HG02623 (cell line): ENCODE measurements at regions not wholly inside any gene's neighbourhood (a gene's known extent, or its start where the extent isn't known, plus 50 kb on each side); places are given as distances from the start of the nearest gene placed in this dataset.

ENCODE experiments used
- ATAC-seq: cut with Tn5 transposase; IDR thresholded peaks from one replicate; pipeline ENCODE4 v1.9.1; 2021; ENCODE audit warnings: moderate library complexity; ENCODE audit not compliant: unreplicated experiment

DNA sequence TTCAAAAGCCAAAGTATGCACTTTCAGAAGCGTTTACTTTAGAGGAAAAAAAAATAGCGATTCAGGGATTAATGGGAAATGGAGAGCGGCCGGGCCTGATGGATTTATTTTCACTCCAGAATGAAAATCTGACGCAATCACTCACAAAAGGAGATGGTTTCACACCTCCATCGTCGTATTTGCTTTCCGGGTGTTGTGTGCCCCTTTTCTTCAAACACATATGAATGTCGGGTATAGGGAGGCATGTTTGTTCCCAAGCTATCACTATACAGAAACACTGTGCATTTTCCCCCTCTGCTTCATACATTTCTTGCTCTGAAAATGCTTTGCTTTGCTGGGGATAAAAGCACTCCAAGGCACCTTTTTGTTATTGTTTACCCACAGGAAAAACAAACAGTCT is 562.2 kb upstream of the ZFHX3 start:
- ATAC-seq = no peak

DNA sequence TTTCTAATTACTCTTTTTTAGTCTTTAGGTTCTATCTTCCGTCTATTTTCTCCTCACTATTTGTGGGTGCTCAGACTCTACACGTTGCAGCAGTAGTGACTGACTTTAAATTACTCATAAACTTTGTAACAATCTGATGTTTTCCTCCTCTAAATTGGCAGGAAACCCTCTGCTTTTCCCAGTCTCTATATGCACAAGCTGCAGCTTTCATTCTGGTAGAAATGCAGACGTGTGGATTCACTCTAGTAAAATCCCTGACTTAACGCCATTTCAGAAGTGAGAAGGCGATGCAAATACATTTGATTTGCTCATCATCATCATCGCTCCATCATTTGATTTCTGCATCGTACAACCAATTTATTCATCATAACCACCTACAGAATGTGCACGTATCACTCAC is 561.0 kb upstream of the ZFHX3 start:
- ATAC-seq = no peak

DNA sequence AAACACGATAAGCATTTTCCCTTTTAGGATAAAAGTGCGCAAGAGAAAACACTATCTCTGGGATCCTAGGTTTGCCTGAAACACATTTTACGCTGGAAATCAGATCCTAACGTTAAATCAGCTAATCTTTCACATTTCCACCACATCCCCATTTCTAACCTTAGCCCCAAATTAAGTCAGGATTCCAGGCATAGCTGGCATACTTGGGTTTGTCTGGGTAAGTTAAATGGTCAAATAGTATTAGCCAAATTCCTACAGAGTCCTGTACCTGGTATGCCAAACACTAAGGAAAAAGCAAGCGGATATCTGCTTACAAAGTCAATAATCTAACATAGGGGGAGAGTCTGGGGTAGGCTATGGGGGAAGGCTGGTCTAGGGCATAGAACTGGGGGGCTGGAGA is 557.4 kb upstream of the ZFHX3 start:
- no peak for ATAC-seq

GRCh38 chr16:73601911-73602310 is 554.0 kb upstream of the ZFHX3 start:
- peak; percentile 52 for ATAC-seq

GRCh38 chr16:73599870-73600269 is 551.9 kb upstream of the ZFHX3 start:
- no peak for ATAC-seq

DNA sequence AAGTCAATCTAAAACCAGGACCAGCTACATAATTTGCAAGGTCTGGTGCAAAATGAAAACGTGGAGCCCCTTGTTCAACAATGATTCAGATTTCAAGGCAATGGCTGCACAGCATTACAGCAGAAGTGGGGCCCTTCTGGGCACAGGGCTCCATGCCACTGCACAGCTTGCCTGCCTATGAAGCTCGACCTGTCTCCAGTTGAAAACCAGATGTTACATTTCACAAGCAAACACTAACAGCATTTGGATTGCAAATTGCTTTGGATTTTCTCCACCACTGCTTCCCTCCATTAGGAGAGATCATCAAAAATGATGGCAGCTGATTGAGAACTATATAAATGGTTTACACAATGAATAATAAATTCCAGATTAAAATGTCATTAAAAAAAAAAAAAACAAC is 551.4 kb upstream of the ZFHX3 start:
- ATAC-seq = no peak

GRCh38 chr16:73584157-73584556 is 536.2 kb upstream of the ZFHX3 start:
- no peak for ATAC-seq

GRCh38 chr16:73572135-73572828 is 524.4 kb upstream of the ZFHX3 start:
- ATAC-seq = no peak

DNA sequence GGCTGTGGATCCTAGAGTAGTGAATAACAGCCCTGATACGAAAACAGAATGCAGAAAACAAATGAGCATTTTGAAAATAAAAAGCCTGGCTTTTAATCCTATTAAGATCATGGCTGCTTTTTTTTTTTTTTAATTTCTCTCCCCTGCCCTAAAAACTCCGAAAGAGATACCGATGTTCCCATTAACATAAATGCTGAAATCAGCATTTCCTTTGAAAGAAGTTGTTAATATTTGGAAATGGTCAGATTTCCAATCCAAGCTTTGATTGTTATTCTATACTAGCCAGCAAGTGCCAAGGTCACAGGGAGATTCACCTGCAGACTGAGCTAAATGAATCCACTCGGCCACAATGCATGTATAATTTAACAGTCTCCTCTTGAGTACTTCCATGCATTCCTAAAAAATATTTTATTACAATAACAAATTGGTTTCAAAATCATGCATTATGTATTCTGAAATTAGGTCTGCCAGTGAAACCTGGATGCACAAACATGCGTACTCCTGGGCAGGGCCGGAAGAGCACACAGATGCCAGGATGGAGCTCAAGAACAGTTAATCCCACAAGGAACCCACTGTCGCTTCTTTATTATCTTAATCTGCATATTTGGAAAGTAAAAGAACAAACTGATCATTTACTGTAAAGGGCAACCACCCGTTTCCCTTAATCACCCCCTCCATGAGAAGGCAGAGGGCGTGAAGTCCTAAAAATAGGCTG is 521.5 kb upstream of the ZFHX3 start:
- ATAC-seq = no peak

- no peak for ATAC-seq
Observed at GRCh38 chr16:73568769-73569168, 520.8 kb upstream of the ZFHX3 start.

- ATAC-seq = no peak
Observed at GRCh38 chr16:73565925-73566324, 518.0 kb upstream of the ZFHX3 start.

GRCh38 chr16:73565263-73565662 is 517.3 kb upstream of the ZFHX3 start:
- no peak for ATAC-seq

DNA sequence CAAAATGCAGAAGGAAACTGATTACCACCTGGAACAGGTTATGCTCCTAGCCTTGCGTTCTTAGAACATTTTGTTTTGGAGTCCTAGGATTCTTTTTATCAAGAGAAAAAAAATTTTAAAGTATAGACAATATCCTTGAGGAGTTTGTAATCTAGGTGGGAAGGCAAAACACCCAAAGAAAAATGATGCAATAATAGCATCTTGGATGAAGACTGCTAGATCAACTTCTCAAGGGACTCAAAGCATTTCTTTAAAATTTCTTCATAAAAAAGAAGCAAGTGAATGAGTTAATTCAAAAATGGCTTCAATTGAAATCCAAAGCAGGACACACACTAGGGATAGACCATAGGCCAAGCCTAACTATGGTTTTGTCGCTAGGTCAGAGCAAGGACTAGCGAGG is 515.8 kb upstream of the ZFHX3 start:
- no peak for ATAC-seq

- ATAC-seq = no peak
Observed at GRCh38 chr16:73560497-73560896, 512.6 kb upstream of the ZFHX3 start.

GRCh38 chr16:73558219-73558618 is 510.3 kb upstream of the ZFHX3 start:
- no peak for ATAC-seq

DNA sequence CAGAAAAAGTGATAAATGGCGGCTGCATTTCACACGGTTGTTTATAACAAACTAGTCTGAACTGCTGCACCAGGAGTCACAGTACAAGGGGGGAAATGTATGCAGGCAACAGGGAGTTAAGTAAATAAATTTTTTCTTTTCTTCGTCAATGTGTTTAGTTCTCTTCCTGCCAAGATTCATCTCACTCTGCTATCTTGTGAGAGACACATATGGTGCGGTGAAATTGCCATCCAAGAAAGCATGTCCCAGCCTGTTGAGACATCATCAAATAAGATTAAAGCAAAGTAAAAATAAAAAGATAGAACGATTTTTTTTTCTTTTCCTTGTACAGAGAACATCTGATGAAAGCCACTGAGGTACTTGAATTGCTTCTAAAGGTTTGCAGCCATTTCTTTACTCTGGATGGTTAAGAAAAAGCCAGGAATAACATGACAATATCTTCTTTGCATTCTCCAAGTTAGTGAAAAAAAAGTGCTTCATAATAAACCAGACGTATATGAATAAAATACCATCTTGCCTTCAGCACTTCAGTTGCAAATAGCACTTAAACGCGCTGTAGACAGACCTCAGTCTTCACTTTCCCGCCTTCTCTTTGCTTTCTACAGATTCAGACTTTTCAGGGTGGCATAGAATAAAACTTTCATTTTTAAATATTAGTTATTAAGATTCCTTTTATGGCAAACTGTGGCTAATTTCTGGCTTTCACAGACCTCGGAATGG is 506.2 kb upstream of the ZFHX3 start:
- no peak for ATAC-seq

DNA sequence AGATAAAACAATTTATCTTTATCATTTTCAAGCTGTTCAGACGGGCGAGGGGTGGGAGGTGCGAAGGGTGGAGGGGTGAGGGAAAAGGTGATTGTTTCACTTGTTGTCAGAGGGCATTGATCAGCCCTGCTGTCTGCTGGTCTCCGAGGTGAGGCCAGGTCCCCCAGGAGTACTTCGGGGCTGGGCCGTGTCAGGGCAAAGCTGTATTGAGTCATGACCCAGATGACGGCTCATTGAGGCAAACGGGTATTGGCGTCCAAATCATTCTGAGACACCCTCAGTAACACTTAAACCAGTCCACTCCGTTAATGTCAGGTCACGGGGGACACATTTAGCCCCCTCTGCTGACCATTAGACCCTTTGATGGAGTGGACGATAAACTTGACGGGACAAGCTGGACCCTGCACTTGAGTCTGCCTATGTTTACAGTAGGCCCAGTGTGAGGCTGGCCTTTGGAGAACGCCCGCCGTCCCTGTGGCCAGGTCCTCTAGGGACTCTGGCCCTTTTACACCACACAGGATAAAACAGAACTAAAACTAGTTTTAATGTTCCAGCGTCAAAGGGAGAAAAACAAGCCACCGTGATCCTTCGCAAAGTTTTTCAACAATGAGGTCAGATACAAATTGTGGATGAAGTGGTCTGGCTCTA is 502.2 kb upstream of the ZFHX3 start:
- no peak for ATAC-seq

GRCh38 chr16:73547552-73548403 is 499.9 kb upstream of the ZFHX3 start:
- ATAC-seq = no peak

DNA sequence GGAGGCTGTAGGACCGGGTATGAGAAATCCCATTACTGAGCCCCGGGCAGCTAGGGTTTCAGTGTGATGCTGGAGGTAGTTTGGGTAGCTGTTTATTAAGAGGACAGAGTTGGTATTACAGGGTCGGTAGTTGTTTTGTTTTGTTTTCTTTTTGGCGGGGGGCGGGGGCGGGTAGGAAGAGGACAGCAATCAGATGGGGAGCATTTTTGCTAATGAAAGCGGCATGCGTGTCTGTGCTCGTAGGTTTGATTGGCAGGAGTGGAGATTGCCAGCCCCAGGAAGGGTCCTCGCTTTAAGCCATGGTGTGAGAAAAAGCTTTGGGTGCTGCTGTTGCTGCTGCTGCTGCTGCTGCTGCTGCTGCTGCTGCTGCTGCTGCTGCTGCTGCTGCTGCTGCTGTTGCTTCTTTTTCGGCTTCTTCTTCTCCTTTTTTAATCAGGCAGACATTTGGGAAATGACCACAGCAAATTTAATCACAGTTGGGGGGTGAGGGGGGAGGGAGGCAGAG is 498.5 kb upstream of the ZFHX3 start:
- no peak for ATAC-seq

- ATAC-seq = no peak
Observed at GRCh38 chr16:73545755-73546154, 497.8 kb upstream of the ZFHX3 start.
